WTC11 (cell line): ENCODE measurements at regions not wholly inside any gene's neighbourhood (a gene's known extent, or its start where the extent isn't known, plus 50 kb on each side); places are given as distances from the start of the nearest gene placed in this dataset.

Experiments used
- ATAC-seq: fragments of 200-7000 bp; cut with Tn5 transposase; 2 replicates; pipeline ENCODE4 v1.10.0; 2021; ENCODE audit warnings: mild to moderate bottlenecking, moderate library complexity
- CTCF ChIA-PET: fragments of 300-600 bp; sonication (Branson Sonifier 250); formaldehyde crosslinking; loops from one replicate; lab custom pipeline; 2021; ENCODE audit warnings: antibody characterized with exemption; lab: Charles Lee
- POLR2A ChIA-PET: fragments of 350-600 bp; sonication (Branson Sonifier 250); formaldehyde crosslinking; loops from one replicate; lab custom pipeline; 2021; ENCODE audit warnings: antibody characterized with exemption; lab: Charles Lee
- DNase-seq: peaks from one replicate; pipeline ENCODE4 v3.0.0; 2021; ENCODE audit warnings: low spot score
- H3K27ac Mint-ChIP-seq: 2 replicates; pipeline ENCODE4 v1.8.0; 2021; ENCODE audit warnings: mixed read lengths
- H3K27me3 Mint-ChIP-seq: 2 replicates; pipeline ENCODE4 v1.8.0; 2021; ENCODE audit warnings: low read depth, mild to moderate bottlenecking, moderate library complexity, mixed read lengths
- H3K36me3 Mint-ChIP-seq: 2 replicates; pipeline ENCODE4 v1.8.0; 2021; ENCODE audit warnings: mixed read lengths
- H3K4me1 Mint-ChIP-seq: 2 replicates; pipeline ENCODE4 v1.8.0; 2022; ENCODE audit warnings: mixed read lengths
- H3K4me3 Mint-ChIP-seq: 2 replicates; pipeline ENCODE4 v1.8.0; 2021; ENCODE audit warnings: mild to moderate bottlenecking, moderate library complexity, mixed read lengths
- H3K9me3 Mint-ChIP-seq: 2 replicates; pipeline ENCODE4 v1.8.0; 2021; ENCODE audit warnings: mixed read lengths
- ARID4B ChIP-seq: sonication (generic); formaldehyde crosslinking; IDR thresholded peaks from 2 replicates; pipeline ENCODE4 v1.8.0; 2023; ENCODE audit warnings: missing genetic modification reagents, mild to moderate bottlenecking, borderline replicate concordance
- ATF1 ChIP-seq: sonication (generic); formaldehyde crosslinking; IDR thresholded peaks from 2 replicates; pipeline ENCODE4 v1.8.1; 2023; ENCODE audit warnings: mild to moderate bottlenecking, moderate library complexity, missing genetic modification reagents
- ATF6 ChIP-seq: sonication (generic); formaldehyde crosslinking; IDR thresholded peaks from 2 replicates; pipeline ENCODE4 v1.8.1; 2023; ENCODE audit warnings: mild to moderate bottlenecking, missing genetic modification reagents
- CREM ChIP-seq: sonication (generic); formaldehyde crosslinking; IDR thresholded peaks from 2 replicates; pipeline ENCODE4 v1.8.1; 2022; ENCODE audit warnings: mild to moderate bottlenecking, missing genetic modification reagents, moderate library complexity
- EMX1 ChIP-seq: fragments of 250-450 bp; sonication (Bioruptor Pico); IDR thresholded peaks from 2 replicates; pipeline ENCODE4 v1.8.0; 2021; ENCODE audit warnings: mild to moderate bottlenecking
- ETV6 ChIP-seq: sonication (generic); formaldehyde crosslinking; IDR thresholded peaks from 2 replicates; pipeline ENCODE4 v1.8.1; 2022; ENCODE audit warnings: mild to moderate bottlenecking, missing genetic modification reagents
- FOXJ3 ChIP-seq: sonication (generic); formaldehyde crosslinking; IDR thresholded peaks from 2 replicates; pipeline ENCODE4 v1.9.0; 2021; ENCODE audit warnings: missing genetic modification reagents, mild to moderate bottlenecking, borderline replicate concordance
- GTF2I ChIP-seq: fragments of 250-450 bp; sonication (Bioruptor Pico); conservative IDR thresholded peaks from 2 replicates; pipeline ENCODE4 v1.4.0; 2021; ENCODE audit warnings: mild to moderate bottlenecking
- HMGA2 ChIP-seq: fragments of 250-450 bp; sonication (Bioruptor Pico); IDR thresholded peaks from 2 replicates; pipeline ENCODE4 v1.4.0; 2021; ENCODE audit warnings: mild to moderate bottlenecking, moderate library complexity
- IRF1 ChIP-seq: sonication (generic); formaldehyde crosslinking; IDR thresholded peaks from 2 replicates; pipeline ENCODE4 v1.8.0; 2023; ENCODE audit warnings: missing genetic modification reagents
- IRF2 ChIP-seq: sonication (generic); formaldehyde crosslinking; IDR thresholded peaks from 2 replicates; pipeline ENCODE4 v1.8.0; 2022; ENCODE audit warnings: low read depth, missing genetic modification reagents, borderline replicate concordance
- NFATC4 ChIP-seq: fragments of 250-450 bp; sonication (Bioruptor Pico); IDR thresholded peaks from 2 replicates; pipeline ENCODE4 v1.9.0; 2021; ENCODE audit warnings: mild to moderate bottlenecking
- NR1H2 ChIP-seq: sonication (generic); formaldehyde crosslinking; IDR thresholded peaks from 2 replicates; pipeline ENCODE4 v1.9.0; 2021; ENCODE audit warnings: mild to moderate bottlenecking, moderate library complexity, missing genetic modification reagents
- TCF7 ChIP-seq: sonication (generic); formaldehyde crosslinking; IDR thresholded peaks from 2 replicates; pipeline ENCODE4 v1.8.0; 2022; ENCODE audit warnings: mild to moderate bottlenecking, low read depth, missing genetic modification reagents, moderate library complexity
- ZNF263 ChIP-seq: sonication (generic); formaldehyde crosslinking; IDR thresholded peaks from 2 replicates; pipeline ENCODE4 v1.8.1; 2022; ENCODE audit warnings: low read depth, mild to moderate bottlenecking, moderate library complexity, missing genetic modification reagents
- ZNF671 ChIP-seq: fragments of 250-450 bp; sonication (Bioruptor Pico); IDR thresholded peaks from 2 replicates; pipeline ENCODE4 v1.8.0; 2021; ENCODE audit warnings: mild to moderate bottlenecking
- TF ChIP-seq, protein P1 (sequence below): sonication (generic); formaldehyde crosslinking; IDR thresholded peaks from 2 replicates; pipeline ENCODE4 v1.8.1; 2022; ENCODE audit warnings: low read depth, mild to moderate bottlenecking, moderate library complexity, missing genetic modification reagents, borderline replicate concordance
- TF ChIP-seq, protein P2 (sequence below): sonication (generic); formaldehyde crosslinking; IDR thresholded peaks from 2 replicates; pipeline ENCODE4 v1.8.0; 2022; ENCODE audit warnings: mild to moderate bottlenecking, missing genetic modification reagents
- TF ChIP-seq, protein P3 (sequence below): fragments of 250-450 bp; sonication (Bioruptor Pico); IDR thresholded peaks from 2 replicates; pipeline ENCODE4 v1.8.0; 2021; ENCODE audit warnings: mild to moderate bottlenecking
- TF ChIP-seq, protein P4 (sequence below): sonication (generic); formaldehyde crosslinking; IDR thresholded peaks from 2 replicates; pipeline ENCODE4 v1.8.0; 2023; ENCODE audit warnings: mild to moderate bottlenecking, missing genetic modification reagents

DNA sequence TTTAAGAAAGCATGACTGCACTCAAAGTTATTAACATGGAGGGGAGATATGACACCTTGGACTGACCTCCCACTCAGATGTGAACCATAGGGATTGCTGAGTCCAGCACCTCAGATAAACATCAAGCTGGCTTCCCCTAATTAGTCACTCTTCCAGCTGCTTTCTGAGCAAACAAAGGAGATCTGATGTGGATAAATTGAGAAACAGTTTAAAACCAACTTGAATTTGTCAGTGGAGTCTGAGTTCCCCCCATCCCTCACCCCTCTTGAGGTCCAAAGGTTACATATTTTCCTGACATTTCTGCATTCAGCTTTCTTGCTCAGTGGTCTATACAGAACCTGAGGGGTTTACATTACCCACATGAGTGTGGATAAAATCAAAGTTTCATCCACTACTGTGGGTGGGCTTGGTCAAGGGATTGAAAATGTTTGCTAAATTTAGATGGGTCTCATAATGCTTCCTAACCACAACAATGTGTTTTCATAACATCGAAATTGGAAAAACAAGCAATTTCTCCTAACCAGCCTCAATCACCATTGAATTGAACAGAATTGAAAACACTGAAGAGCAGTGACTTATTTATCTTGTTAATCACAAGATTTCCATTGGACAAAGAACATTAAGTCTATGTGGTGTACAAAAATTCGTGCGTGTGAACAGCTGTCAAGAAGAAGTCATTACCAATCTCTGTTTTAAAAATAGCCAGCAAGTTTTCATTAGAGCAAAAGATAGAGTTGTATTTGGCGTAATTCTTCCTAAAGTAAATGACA, 292.3 kb downstream of the METTL15 start:
- ATAC-seq (no peak), DNase-seq (no peak)
- no peaks in the 10 kb centered on the region for H3K36me3 Mint-ChIP-seq
- H3K27ac Mint-ChIP-seq = no peak overlapping the region
- H3K9me3 Mint-ChIP-seq = peaks cover 4% of the 10 kb centered on the region; the same call in 1 of the 2 replicates
- CTCF ChIA-PET = no interaction called here
- no peak for TF ChIP-seq ZNF263 (CRISPR knock-in tag)
- no peak for TF ChIP-seq NFATC4 (CRISPR knock-in tag)
- TF ChIP-seq IRF1 (CRISPR knock-in tag) = no peak
- no peak for TF ChIP-seq TCF7 (CRISPR knock-in tag)
- TF ChIP-seq FOXJ3 (CRISPR knock-in tag) = no peak
- no peak for TF ChIP-seq ETV6
- TF ChIP-seq EMX1 (CRISPR knock-in tag) = no peak
- no peak for TF ChIP-seq HMGA2 (CRISPR knock-in tag)
- no peak for TF ChIP-seq CREM (CRISPR knock-in tag)
- no peak for TF ChIP-seq GTF2I (CRISPR knock-in tag)
- TF ChIP-seq, protein P1, sequence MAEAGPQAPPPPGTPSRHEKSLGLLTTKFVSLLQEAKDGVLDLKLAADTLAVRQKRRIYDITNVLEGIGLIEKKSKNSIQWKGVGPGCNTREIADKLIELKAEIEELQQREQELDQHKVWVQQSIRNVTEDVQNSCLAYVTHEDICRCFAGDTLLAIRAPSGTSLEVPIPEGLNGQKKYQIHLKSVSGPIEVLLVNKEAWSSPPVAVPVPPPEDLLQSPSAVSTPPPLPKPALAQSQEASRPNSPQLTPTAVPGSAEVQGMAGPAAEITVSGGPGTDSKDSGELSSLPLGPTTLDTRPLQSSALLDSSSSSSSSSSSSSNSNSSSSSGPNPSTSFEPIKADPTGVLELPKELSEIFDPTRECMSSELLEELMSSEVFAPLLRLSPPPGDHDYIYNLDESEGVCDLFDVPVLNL (CRISPR knock-in tag) = no peak
- TF ChIP-seq ATF6 (CRISPR knock-in tag) = no peak
- TF ChIP-seq, protein P2, sequence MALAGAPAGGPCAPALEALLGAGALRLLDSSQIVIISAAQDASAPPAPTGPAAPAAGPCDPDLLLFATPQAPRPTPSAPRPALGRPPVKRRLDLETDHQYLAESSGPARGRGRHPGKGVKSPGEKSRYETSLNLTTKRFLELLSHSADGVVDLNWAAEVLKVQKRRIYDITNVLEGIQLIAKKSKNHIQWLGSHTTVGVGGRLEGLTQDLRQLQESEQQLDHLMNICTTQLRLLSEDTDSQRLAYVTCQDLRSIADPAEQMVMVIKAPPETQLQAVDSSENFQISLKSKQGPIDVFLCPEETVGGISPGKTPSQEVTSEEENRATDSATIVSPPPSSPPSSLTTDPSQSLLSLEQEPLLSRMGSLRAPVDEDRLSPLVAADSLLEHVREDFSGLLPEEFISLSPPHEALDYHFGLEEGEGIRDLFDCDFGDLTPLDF (CRISPR knock-in tag) = no peak
- no peak for TF ChIP-seq NR1H2
- TF ChIP-seq ARID4B (CRISPR knock-in tag) = no peak
- no peak for TF ChIP-seq ATF1 (CRISPR knock-in tag)
- TF ChIP-seq, protein P3, sequence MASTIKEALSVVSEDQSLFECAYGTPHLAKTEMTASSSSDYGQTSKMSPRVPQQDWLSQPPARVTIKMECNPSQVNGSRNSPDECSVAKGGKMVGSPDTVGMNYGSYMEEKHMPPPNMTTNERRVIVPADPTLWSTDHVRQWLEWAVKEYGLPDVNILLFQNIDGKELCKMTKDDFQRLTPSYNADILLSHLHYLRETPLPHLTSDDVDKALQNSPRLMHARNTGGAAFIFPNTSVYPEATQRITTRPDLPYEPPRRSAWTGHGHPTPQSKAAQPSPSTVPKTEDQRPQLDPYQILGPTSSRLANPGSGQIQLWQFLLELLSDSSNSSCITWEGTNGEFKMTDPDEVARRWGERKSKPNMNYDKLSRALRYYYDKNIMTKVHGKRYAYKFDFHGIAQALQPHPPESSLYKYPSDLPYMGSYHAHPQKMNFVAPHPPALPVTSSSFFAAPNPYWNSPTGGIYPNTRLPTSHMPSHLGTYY (CRISPR knock-in tag) = no peak
- TF ChIP-seq ZNF671 (CRISPR knock-in tag) = no peak
- no peak for TF ChIP-seq IRF2
- TF ChIP-seq, protein P4, sequence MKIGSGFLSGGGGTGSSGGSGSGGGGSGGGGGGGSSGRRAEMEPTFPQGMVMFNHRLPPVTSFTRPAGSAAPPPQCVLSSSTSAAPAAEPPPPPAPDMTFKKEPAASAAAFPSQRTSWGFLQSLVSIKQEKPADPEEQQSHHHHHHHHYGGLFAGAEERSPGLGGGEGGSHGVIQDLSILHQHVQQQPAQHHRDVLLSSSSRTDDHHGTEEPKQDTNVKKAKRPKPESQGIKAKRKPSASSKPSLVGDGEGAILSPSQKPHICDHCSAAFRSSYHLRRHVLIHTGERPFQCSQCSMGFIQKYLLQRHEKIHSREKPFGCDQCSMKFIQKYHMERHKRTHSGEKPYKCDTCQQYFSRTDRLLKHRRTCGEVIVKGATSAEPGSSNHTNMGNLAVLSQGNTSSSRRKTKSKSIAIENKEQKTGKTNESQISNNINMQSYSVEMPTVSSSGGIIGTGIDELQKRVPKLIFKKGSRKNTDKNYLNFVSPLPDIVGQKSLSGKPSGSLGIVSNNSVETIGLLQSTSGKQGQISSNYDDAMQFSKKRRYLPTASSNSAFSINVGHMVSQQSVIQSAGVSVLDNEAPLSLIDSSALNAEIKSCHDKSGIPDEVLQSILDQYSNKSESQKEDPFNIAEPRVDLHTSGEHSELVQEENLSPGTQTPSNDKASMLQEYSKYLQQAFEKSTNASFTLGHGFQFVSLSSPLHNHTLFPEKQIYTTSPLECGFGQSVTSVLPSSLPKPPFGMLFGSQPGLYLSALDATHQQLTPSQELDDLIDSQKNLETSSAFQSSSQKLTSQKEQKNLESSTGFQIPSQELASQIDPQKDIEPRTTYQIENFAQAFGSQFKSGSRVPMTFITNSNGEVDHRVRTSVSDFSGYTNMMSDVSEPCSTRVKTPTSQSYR (CRISPR knock-in tag) = no peak
- TF ChIP-seq, all 79 proteins: peak for 0
- H3K27me3 Mint-ChIP-seq = no peaks in the 10 kb centered on the region
- no peak overlapping the region for H3K4me3 Mint-ChIP-seq
- POLR2A ChIA-PET = no interaction called here
- no peaks in the 10 kb centered on the region for H3K4me1 Mint-ChIP-seq
